ENCODE measurements at regions not wholly inside any gene's neighbourhood (a gene's known extent, or its start where the extent isn't known, plus 50 kb on each side); places are given as distances from the start of the nearest gene placed in this dataset.

- no peak for TF ChIP-seq POLR2A (IDR thresholded peaks at IDR 0.05; ENCODE audit: low read depth, low read length)
- TF ChIP-seq PAX5 (IDR thresholded peaks at IDR 0.05; ENCODE audit: insufficient read depth, low read length, severe bottlenecking) = no peak
Observed at GRCh38 chr2:217746808-217747207, 256.0 kb downstream of the TNS1 start.
